Activated T-helper 1 cell treated with Interleukin-2 at 50 U/mL for 16 hours (primary cell): ENCODE measurements at regions not wholly inside any gene's neighbourhood (a gene's known extent, or its start where the extent isn't known, plus 50 kb on each side); places are given as distances from the start of the nearest gene placed in this dataset.

Experiments
- DNase-seq: peaks from one replicate; pipeline ENCODE4 v3.0.0-alpha.2; 2020; ENCODE audit warnings: low read depth

- DNase-seq, result no peak
Observed at GRCh38 chr2:111695441-111696007, 188.5 kb downstream of the ANAPC1 start.

GRCh38 chr2:111696226-111696625 is 187.8 kb downstream of the ANAPC1 start:
- no peak for DNase-seq

GRCh38 chr2:111697560-111697959 is 186.4 kb downstream of the ANAPC1 start:
- DNase-seq, result no peak

GRCh38 chr2:111698089-111698488 is 185.9 kb downstream of the ANAPC1 start:
- no peak for DNase-seq

GRCh38 chr2:111698743-111699554 is 185.0 kb downstream of the ANAPC1 start:
- DNase-seq, result peak; percentile 28

- no peak for DNase-seq
Observed at GRCh38 chr2:111701266-111701665, 182.7 kb downstream of the ANAPC1 start.

- DNase-seq, result no peak
Observed at GRCh38 chr2:111701798-111702118, 182.2 kb downstream of the ANAPC1 start.

- DNase-seq, result no peak
Observed at GRCh38 chr2:111702119-111702803, 181.7 kb downstream of the ANAPC1 start.

- no peak for DNase-seq
Observed at GRCh38 chr2:111702804-111703196, 181.2 kb downstream of the ANAPC1 start.

- DNase-seq, result no peak
Observed at GRCh38 chr2:111703759-111704158, 180.2 kb downstream of the ANAPC1 start.

- DNase-seq, result no peak
Observed at GRCh38 chr2:111704246-111704645, 179.7 kb downstream of the ANAPC1 start.

GRCh38 chr2:111705239-111705638 is 178.8 kb downstream of the ANAPC1 start:
- DNase-seq, result no peak

- peak; percentile 18 for DNase-seq
Observed at GRCh38 chr2:111705711-111706336, 178.2 kb downstream of the ANAPC1 start.

GRCh38 chr2:111706481-111707001 is 177.5 kb downstream of the ANAPC1 start:
- DNase-seq, result no peak

- no peak for DNase-seq
Observed at GRCh38 chr2:111707700-111708099, 176.3 kb downstream of the ANAPC1 start.

GRCh38 chr2:111708476-111709180 is 175.4 kb downstream of the ANAPC1 start:
- no peak for DNase-seq

- DNase-seq, result no peak
Observed at GRCh38 chr2:111709321-111709720, 174.7 kb downstream of the ANAPC1 start.

- no peak for DNase-seq
Observed at GRCh38 chr2:111710085-111710484, 173.9 kb downstream of the ANAPC1 start.

- no peak for DNase-seq
Observed at GRCh38 chr2:111710613-111711012, 173.4 kb downstream of the ANAPC1 start.

- DNase-seq, result no peak
Observed at GRCh38 chr2:111711270-111711669, 172.7 kb downstream of the ANAPC1 start.

GRCh38 chr2:111712361-111712760 is 171.6 kb downstream of the ANAPC1 start:
- DNase-seq, result no peak

- DNase-seq, result no peak
Observed at GRCh38 chr2:111712940-111713515, 171.0 kb downstream of the ANAPC1 start.
